HepG2 (cell line): ENCODE measurements at regions not wholly inside any gene's neighbourhood (a gene's known extent, or its start where the extent isn't known, plus 50 kb on each side); places are given as distances from the start of the nearest gene placed in this dataset.

ENCODE experiments used
- DPF2 ChIP-seq: sonication (generic); formaldehyde crosslinking; IDR thresholded peaks from 2 replicates; pipeline ENCODE4 v1.4.0; 2020; ENCODE audit warnings: mild to moderate bottlenecking, low read depth, missing genetic modification reagents, borderline replicate concordance
- FOSL1 ChIP-seq: sonication (generic); formaldehyde crosslinking; IDR thresholded peaks from 2 replicates; pipeline ENCODE4 v1.9.0; 2021; ENCODE audit warnings: missing genetic modification reagents, borderline replicate concordance
- HNF4G ChIP-seq, 2 experiments: sonication (generic) in 1 of 2; formaldehyde crosslinking in 1 of 2; IDR thresholded peaks; 2 replicates each; pipeline versions ENCODE4 v1.4.0 to v1.6.1; 2011 to 2020; ENCODE audit warnings: borderline replicate concordance in 2 of 2, low read depth in 2 of 2, mild to moderate bottlenecking in 2 of 2, low read length in 1 of 2, missing genetic modification reagents in 1 of 2, moderate library complexity in 1 of 2
- KAT7 ChIP-seq: IDR thresholded peaks from 2 replicates; pipeline ENCODE4 v1.6.1; 2018; ENCODE audit warnings: borderline replicate concordance, missing compliant biosample characterization
- KLF11 ChIP-seq: IDR thresholded peaks from 2 replicates; pipeline ENCODE4 v1.6.1; 2016; ENCODE audit warnings: missing compliant biosample characterization
- PCBP1 ChIP-seq: fragments of 200-400 bp; formaldehyde crosslinking; IDR thresholded peaks from 2 replicates; pipeline ENCODE4 v1.6.1; 2017; ENCODE audit warnings: mild to moderate bottlenecking, low read depth, low read length, borderline replicate concordance
- REPIN1 ChIP-seq: sonication (generic); formaldehyde crosslinking; IDR thresholded peaks from 2 replicates; pipeline ENCODE4 v1.8.0; 2022; ENCODE audit warnings: missing genetic modification reagents, low read depth, mild to moderate bottlenecking, borderline replicate concordance
- SMARCE1 ChIP-seq: fragments of 450-650 bp; IDR thresholded peaks from 2 replicates; pipeline ENCODE4 v1.6.1; 2017; ENCODE audit warnings: borderline replicate concordance
- SOX5 ChIP-seq: IDR thresholded peaks from 2 replicates; pipeline ENCODE4 v1.6.1; 2016; ENCODE audit warnings: borderline replicate concordance
- SP5 ChIP-seq: IDR thresholded peaks from 2 replicates; pipeline ENCODE4 v1.6.1; 2016; ENCODE audit warnings: low read depth, borderline replicate concordance
- SRSF4 ChIP-seq: fragments of 200-400 bp; formaldehyde crosslinking; IDR thresholded peaks from one replicate; pipeline ENCODE4 v1.6.1; 2018; ENCODE audit warnings: mild to moderate bottlenecking, low read depth, low read length, moderate library complexity; ENCODE audit not compliant: poor library complexity, severe bottlenecking
- TBX3 ChIP-seq: fragments of 450-650 bp; IDR thresholded peaks from 2 replicates; pipeline ENCODE4 v1.6.1; 2017; ENCODE audit warnings: antibody characterized with exemption, mild to moderate bottlenecking, inconsistent platforms, borderline replicate concordance
- ZNF230 ChIP-seq: sonication (generic); formaldehyde crosslinking; IDR thresholded peaks from 2 replicates; pipeline ENCODE4 v1.4.0; 2020; ENCODE audit warnings: mild to moderate bottlenecking, missing genetic modification reagents
- ZNF329 ChIP-seq: sonication (generic); formaldehyde crosslinking; IDR thresholded peaks from 2 replicates; pipeline ENCODE4 v1.9.0; 2021; ENCODE audit warnings: low read depth, mild to moderate bottlenecking, missing genetic modification reagents
- ZNF670 ChIP-seq: sonication (generic); formaldehyde crosslinking; IDR thresholded peaks from 2 replicates; pipeline ENCODE4 v1.8.0; 2022; ENCODE audit warnings: mild to moderate bottlenecking, missing genetic modification reagents, borderline replicate concordance
- ZSCAN12 ChIP-seq: sonication (generic); formaldehyde crosslinking; IDR thresholded peaks from 2 replicates; pipeline ENCODE4 v1.9.0; 2021; ENCODE audit warnings: mild to moderate bottlenecking, missing genetic modification reagents
- ZZZ3 ChIP-seq: sonication (generic); formaldehyde crosslinking; IDR thresholded peaks from 2 replicates; pipeline ENCODE4 v1.4.0; 2020; ENCODE audit warnings: missing genetic modification reagents, mild to moderate bottlenecking, borderline replicate concordance
- TF ChIP-seq, protein P1 (sequence below): sonication (generic); formaldehyde crosslinking; IDR thresholded peaks from 2 replicates; pipeline ENCODE4 v1.5.0; 2020; ENCODE audit warnings: mild to moderate bottlenecking, missing genetic modification reagents
- TF ChIP-seq, protein P2 (sequence below): sonication (generic); formaldehyde crosslinking; IDR thresholded peaks from 2 replicates; pipeline ENCODE4 v1.4.0; 2020; ENCODE audit warnings: mild to moderate bottlenecking, missing genetic modification reagents
- TF ChIP-seq, protein P3 (sequence below): sonication (generic); formaldehyde crosslinking; IDR thresholded peaks from 2 replicates; pipeline ENCODE4 v1.8.0; 2022; ENCODE audit warnings: mild to moderate bottlenecking, missing genetic modification reagents, borderline replicate concordance

DNA sequence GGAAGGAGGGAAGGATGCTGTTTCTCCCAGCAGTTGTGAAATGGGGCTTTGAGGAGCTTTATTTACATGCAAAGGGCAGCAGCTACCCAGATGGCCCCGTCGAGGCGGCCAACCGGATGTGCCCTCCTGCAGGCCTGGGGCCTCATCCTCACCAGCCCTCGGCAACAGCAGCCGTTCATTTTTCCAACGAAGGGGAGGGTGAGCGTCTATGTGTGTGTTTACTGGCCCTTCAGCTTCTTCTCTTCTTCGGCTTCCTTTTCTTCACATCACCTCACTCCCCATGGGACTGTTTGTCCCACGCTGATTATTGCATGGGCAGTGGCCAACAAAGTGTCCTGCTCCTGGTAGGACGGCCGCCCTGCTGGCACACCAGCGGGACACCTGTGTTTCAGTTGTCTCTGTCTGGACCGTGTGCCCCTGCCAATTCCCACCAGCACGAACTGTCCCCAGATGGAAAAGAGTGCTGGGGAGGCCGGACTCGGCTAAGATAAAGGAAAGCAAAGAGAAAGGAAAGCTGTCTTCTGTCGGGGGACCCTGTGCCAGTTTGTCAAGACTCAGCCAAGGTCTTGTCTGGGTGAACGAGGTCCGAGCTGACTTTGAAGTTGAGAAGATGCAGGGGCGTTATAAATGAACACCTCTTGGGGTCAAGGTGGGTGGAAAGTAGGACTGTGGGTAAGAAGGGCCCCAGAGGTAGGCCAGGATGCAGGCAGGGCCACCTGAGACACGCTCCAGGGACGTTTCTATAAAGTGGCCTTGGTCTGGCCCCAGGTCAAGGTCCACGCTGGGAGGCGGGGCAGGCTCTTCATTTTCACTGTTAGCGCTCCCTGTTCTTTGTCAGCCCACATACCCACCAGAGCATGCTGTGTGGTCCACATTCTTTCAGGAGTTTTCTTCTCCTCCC is 57.0 kb downstream of the FAM50B start (continued):
- TF ChIP-seq, protein P1, sequence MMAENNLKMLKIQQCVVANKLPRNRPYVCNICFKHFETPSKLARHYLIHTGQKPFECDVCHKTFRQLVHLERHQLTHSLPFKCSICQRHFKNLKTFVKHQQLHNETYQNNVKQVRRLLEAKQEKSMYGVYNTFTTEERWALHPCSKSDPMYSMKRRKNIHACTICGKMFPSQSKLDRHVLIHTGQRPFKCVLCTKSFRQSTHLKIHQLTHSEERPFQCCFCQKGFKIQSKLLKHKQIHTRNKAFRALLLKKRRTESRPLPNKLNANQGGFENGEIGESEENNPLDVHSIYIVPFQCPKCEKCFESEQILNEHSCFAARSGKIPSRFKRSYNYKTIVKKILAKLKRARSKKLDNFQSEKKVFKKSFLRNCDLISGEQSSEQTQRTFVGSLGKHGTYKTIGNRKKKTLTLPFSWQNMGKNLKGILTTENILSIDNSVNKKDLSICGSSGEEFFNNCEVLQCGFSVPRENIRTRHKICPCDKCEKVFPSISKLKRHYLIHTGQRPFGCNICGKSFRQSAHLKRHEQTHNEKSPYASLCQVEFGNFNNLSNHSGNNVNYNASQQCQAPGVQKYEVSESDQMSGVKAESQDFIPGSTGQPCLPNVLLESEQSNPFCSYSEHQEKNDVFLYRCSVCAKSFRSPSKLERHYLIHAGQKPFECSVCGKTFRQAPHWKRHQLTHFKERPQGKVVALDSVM (CRISPR knock-in tag) = peak; percentile 48; the same call in 1 of the 2 replicates
- TF ChIP-seq ZZZ3 (CRISPR knock-in tag) = no peak; the same call in 1 of the 2 replicates
- TF ChIP-seq, protein P2, sequence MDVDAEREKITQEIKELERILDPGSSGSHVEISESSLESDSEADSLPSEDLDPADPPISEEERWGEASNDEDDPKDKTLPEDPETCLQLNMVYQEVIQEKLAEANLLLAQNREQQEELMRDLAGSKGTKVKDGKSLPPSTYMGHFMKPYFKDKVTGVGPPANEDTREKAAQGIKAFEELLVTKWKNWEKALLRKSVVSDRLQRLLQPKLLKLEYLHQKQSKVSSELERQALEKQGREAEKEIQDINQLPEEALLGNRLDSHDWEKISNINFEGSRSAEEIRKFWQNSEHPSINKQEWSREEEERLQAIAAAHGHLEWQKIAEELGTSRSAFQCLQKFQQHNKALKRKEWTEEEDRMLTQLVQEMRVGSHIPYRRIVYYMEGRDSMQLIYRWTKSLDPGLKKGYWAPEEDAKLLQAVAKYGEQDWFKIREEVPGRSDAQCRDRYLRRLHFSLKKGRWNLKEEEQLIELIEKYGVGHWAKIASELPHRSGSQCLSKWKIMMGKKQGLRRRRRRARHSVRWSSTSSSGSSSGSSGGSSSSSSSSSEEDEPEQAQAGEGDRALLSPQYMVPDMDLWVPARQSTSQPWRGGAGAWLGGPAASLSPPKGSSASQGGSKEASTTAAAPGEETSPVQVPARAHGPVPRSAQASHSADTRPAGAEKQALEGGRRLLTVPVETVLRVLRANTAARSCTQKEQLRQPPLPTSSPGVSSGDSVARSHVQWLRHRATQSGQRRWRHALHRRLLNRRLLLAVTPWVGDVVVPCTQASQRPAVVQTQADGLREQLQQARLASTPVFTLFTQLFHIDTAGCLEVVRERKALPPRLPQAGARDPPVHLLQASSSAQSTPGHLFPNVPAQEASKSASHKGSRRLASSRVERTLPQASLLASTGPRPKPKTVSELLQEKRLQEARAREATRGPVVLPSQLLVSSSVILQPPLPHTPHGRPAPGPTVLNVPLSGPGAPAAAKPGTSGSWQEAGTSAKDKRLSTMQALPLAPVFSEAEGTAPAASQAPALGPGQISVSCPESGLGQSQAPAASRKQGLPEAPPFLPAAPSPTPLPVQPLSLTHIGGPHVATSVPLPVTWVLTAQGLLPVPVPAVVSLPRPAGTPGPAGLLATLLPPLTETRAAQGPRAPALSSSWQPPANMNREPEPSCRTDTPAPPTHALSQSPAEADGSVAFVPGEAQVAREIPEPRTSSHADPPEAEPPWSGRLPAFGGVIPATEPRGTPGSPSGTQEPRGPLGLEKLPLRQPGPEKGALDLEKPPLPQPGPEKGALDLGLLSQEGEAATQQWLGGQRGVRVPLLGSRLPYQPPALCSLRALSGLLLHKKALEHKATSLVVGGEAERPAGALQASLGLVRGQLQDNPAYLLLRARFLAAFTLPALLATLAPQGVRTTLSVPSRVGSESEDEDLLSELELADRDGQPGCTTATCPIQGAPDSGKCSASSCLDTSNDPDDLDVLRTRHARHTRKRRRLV (CRISPR knock-in tag) = peak; percentile 54; the same call in 1 of the 2 replicates
- TF ChIP-seq HNF4G (IDR thresholded peaks at IDR 0.05; ENCODE audit: borderline replicate concordance, low read depth, low read length) = peak; percentile 99
- TF ChIP-seq HNF4G (CRISPR knock-in tag; IDR thresholded peaks at IDR 0.05; ENCODE audit: borderline replicate concordance, low read depth) = peak; percentile 91; the same call in 1 of the 2 replicates
- TF ChIP-seq KAT7 (CRISPR knock-in tag) = no peak
- peak; percentile 96 for TF ChIP-seq ZNF230 (CRISPR knock-in tag)
- TF ChIP-seq ZNF329 (CRISPR knock-in tag) = no peak
- TF ChIP-seq ZSCAN12 = 0 out of 2 replicates have a peak, but pooled peaks have one; percentile 45
- no peak for TF ChIP-seq SRSF4
- peak; percentile 95 for TF ChIP-seq SOX5 (CRISPR knock-in tag)
- TF ChIP-seq REPIN1 (CRISPR knock-in tag) = peak; percentile 69; the same call in 1 of the 2 replicates
- TF ChIP-seq FOSL1 (CRISPR knock-in tag) = no peak
- TF ChIP-seq DPF2 (CRISPR knock-in tag) = peak; percentile 85; the same call in 1 of the 2 replicates
- TF ChIP-seq TBX3 = no peak
- peak; percentile 99 for TF ChIP-seq SP5 (CRISPR knock-in tag)
- TF ChIP-seq KLF11 = peak; percentile 89; the same call in 1 of the 2 replicates
- TF ChIP-seq PCBP1 = no peak
- no peak; the same call in 1 of the 2 replicates for TF ChIP-seq ZNF670 (CRISPR knock-in tag)
- TF ChIP-seq SMARCE1 = no peak
- TF ChIP-seq, protein P3, sequence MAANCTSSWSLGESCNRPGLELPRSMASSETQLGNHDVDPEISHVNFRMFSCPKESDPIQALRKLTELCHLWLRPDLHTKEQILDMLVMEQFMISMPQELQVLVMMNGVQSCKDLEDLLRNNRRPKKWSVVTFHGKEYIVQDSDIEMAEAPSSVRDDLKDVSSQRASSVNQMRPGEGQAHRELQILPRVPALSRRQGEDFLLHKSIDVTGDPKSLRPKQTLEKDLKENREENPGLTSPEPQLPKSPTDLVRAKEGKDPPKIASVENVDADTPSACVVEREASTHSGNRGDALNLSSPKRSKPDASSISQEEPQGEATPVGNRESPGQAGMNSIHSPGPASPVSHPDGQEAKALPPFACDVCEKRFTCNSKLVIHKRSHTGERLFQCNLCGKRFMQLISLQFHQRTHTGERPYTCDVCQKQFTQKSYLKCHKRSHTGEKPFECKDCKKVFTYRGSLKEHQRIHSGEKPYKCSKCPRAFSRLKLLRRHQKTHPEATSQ (CRISPR knock-in tag) = no peak
